GM12878 (cell line): ENCODE measurements at regions not wholly inside any gene's neighbourhood (a gene's known extent, or its start where the extent isn't known, plus 50 kb on each side); places are given as distances from the start of the nearest gene placed in this dataset.

Experiments used
- ATAC-seq: fragments of 200-7000 bp; cut with Tn5 transposase; 3 replicates; pipeline ENCODE4 v1.9.1; 2020; ENCODE audit warnings: mild to moderate bottlenecking, moderate library complexity
- BruUV-seq: library from RNA; stranded (reverse); fragments of 400-500 nt; replicated peaks from 2 replicates; lab custom pipeline; 2021; lab: Mats Ljungman, UMichigan
- CTCF ChIA-PET: fragments of 300-600 bp; sonication (Branson Sonifier 250); formaldehyde crosslinking; extraction: SDS; loops from one replicate; lab custom pipeline; 2021; ENCODE audit warnings: inconsistent platforms; lab: Yijun Ruan, JAX
- POLR2A ChIA-PET: fragments of 350-600 bp; formaldehyde crosslinking; extraction: SDS; loops from one replicate; lab custom pipeline; 2021; ENCODE audit warnings: inconsistent platforms; lab: Charles Lee
- RAD21 ChIA-PET: fragments of 300-600 bp; sonication (Branson Sonifier 250); formaldehyde crosslinking; loops from one replicate; lab custom pipeline; 2023; ENCODE audit warnings: antibody characterized with exemption; ENCODE audit not compliant: unreplicated experiment; lab: Charles Lee
- SMC1A ChIA-PET: fragments of 300-600 bp; sonication (Branson Sonifier 250); formaldehyde crosslinking; loops from one replicate; lab custom pipeline; 2023; ENCODE audit not compliant: unreplicated experiment, uncharacterized antibody; lab: Charles Lee
- DNase-seq: peaks from one replicate; pipeline ENCODE4 v3.0.0-alpha.2; 2011; ENCODE audit warnings: low read depth, low spot score
- FAIRE-seq: peaks from 3 replicates; lab custom pipeline; 2011; peaks lifted over from hg19 to GRCh38; lab: Jason Lieb, UNC
- H2AFZ ChIP-seq: 2 replicates; pipeline ENCODE4 v1.6.0; 2011; ENCODE audit warnings: low read depth, low read length, control low read depth; ENCODE audit not compliant: control insufficient read depth
- H3K27ac ChIP-seq: 2 replicates; pipeline ENCODE4 v1.5.1; 2011; ENCODE audit warnings: control low read depth; ENCODE audit not compliant: control insufficient read depth, insufficient read depth
- H3K27me3 ChIP-seq, 2 experiments: replicated peaks in 1 of 2; 2 replicates each; pipeline versions ENCODE4 v1.6.0 to v1.6.1; 2011; ENCODE audit warnings: low read length in 1 of 2; ENCODE audit not compliant: control insufficient read depth in 2 of 2, insufficient read depth in 2 of 2
- H3K36me3 ChIP-seq, 2 experiments: 2 replicates each; pipeline ENCODE4 v1.5.1; 2011; ENCODE audit warnings: low read length in 1 of 2; ENCODE audit not compliant: control insufficient read depth in 2 of 2, insufficient read depth in 2 of 2
- H3K4me1 ChIP-seq: 2 replicates; pipeline ENCODE4 v1.6.1; 2011; ENCODE audit warnings: mild to moderate bottlenecking, low read length, moderate library complexity, mixed read lengths; ENCODE audit not compliant: control insufficient read depth, insufficient read depth
- H3K4me2 ChIP-seq: 2 replicates; pipeline ENCODE4 v1.6.0; 2011; ENCODE audit warnings: control low read depth; ENCODE audit not compliant: control insufficient read depth, insufficient read depth
- H3K4me3 ChIP-seq: fragments of 200-600 bp; sonication (generic); 2 replicates; pipeline ENCODE4 v1.5.1; 2016
- H3K79me2 ChIP-seq: 2 replicates; pipeline ENCODE4 v1.6.0; 2011; ENCODE audit warnings: low read length; ENCODE audit not compliant: control insufficient read depth, insufficient read depth
- H3K9ac ChIP-seq: 2 replicates; pipeline ENCODE4 v1.8.0; 2011; ENCODE audit warnings: low read length, control low read depth, mixed read lengths; ENCODE audit not compliant: control insufficient read depth, insufficient read depth
- H3K9me3 ChIP-seq: replicated peaks from 3 replicates; pipeline ENCODE4 v1.5.1; 2011; ENCODE audit warnings: mild to moderate bottlenecking, low read length; ENCODE audit not compliant: control insufficient read depth, insufficient read depth
- H4K20me1 ChIP-seq: 2 replicates; pipeline ENCODE4 v1.6.0; 2011; ENCODE audit not compliant: control insufficient read depth, insufficient read depth
- BACH1 ChIP-seq: fragments of 450-650 bp; IDR thresholded peaks from 2 replicates; pipeline ENCODE4 v1.6.1; 2017; ENCODE audit warnings: mild to moderate bottlenecking, borderline replicate concordance
- CBFB ChIP-seq: IDR thresholded peaks from 2 replicates; pipeline ENCODE4 v1.6.1; 2016; ENCODE audit warnings: antibody characterized with exemption, low read depth
- CHD2 ChIP-seq: IDR thresholded peaks from 2 replicates; pipeline ENCODE4 v1.6.1; 2011; ENCODE audit warnings: low read depth, low read length, improper control_type of control experiment, borderline replicate concordance
- EED ChIP-seq: sonication (generic); IDR thresholded peaks from 2 replicates; pipeline ENCODE4 v1.6.1; 2016; ENCODE audit warnings: antibody characterized with exemption, low read depth
- EZH2 ChIP-seq: IDR thresholded peaks from 2 replicates; pipeline ENCODE4 v1.6.1; 2012; ENCODE audit warnings: low read depth, mild to moderate bottlenecking, control low read depth, inconsistent platforms, low read length, borderline replicate concordance; ENCODE audit not compliant: control insufficient read depth
- NR2C2 ChIP-seq: IDR thresholded peaks from 2 replicates; pipeline ENCODE4 v1.6.1; 2011; ENCODE audit warnings: borderline replicate concordance, low read depth; ENCODE audit not compliant: control insufficient read depth, insufficient read length
- POU2F2 ChIP-seq: IDR thresholded peaks from 3 replicates; pipeline ENCODE4 v1.6.1; 2011; ENCODE audit warnings: low read depth, mild to moderate bottlenecking, low read length, borderline replicate concordance
- ZNF217 ChIP-seq: fragments of 450-650 bp; IDR thresholded peaks from 2 replicates; pipeline ENCODE4 v1.6.1; 2017; ENCODE audit warnings: antibody characterized with exemption, mild to moderate bottlenecking
- WGBS: methylation state at CpG from one replicate; pipeline ENCODE4 v1.1.6; 2016; ENCODE audit warnings: low lambda C conversion rate; ENCODE audit not compliant: insufficient replicate concordance, insufficient coverage; ENCODE audit errors: missing lambda C conversion rate; 5-methylcytosine and 5-hydroxymethylcytosine counted together
- in situ Hi-C: fragments of 300-500 bp; cut with MboI; formaldehyde crosslinking; loops from 9 replicates; pipeline ENCODE4 v1.14.3; 2018; ENCODE audit warnings: mixed read lengths
- intact Hi-C: fragments of 100-400 bp; cut with micrococcal nuclease; formaldehyde crosslinking; loops from one replicate; pipeline ENCODE4 v1.14.2; 2022; ENCODE audit not compliant: unreplicated experiment
- TF ChIP-seq, protein P1 (sequence below): fragments of 450-650 bp; IDR thresholded peaks from 2 replicates; pipeline ENCODE4 v1.6.1; 2017; ENCODE audit warnings: mild to moderate bottlenecking, moderate library complexity

DNA sequence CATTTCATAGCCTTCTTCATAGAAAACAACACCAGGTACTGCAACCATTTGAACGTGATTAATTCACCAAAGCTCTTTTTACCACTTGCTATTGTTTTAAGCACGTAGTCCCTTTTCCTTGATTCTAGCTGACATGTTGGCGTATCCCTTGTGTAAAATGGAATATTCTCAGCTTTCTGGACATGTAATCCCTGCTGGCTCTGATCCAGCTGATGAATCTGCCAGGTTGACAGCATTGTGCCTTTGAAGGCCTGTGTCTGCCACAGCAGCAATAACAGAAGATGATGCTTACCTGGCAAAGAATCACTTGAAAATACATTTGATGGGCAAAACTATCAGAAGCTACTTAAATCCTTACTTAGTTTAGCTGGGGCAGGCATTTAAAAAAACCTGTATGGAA, 81.0 kb upstream of the CCDC150 start:
- BruUV-seq: no TSS peak
- TF ChIP-seq BACH1 (no peak), EZH2 (no peak), EED (no peak), POU2F2 (no peak), CHD2 (no peak), CBFB (no peak), ZNF217 (no peak), NR2C2 (no peak)
- TF ChIP-seq, protein P1, sequence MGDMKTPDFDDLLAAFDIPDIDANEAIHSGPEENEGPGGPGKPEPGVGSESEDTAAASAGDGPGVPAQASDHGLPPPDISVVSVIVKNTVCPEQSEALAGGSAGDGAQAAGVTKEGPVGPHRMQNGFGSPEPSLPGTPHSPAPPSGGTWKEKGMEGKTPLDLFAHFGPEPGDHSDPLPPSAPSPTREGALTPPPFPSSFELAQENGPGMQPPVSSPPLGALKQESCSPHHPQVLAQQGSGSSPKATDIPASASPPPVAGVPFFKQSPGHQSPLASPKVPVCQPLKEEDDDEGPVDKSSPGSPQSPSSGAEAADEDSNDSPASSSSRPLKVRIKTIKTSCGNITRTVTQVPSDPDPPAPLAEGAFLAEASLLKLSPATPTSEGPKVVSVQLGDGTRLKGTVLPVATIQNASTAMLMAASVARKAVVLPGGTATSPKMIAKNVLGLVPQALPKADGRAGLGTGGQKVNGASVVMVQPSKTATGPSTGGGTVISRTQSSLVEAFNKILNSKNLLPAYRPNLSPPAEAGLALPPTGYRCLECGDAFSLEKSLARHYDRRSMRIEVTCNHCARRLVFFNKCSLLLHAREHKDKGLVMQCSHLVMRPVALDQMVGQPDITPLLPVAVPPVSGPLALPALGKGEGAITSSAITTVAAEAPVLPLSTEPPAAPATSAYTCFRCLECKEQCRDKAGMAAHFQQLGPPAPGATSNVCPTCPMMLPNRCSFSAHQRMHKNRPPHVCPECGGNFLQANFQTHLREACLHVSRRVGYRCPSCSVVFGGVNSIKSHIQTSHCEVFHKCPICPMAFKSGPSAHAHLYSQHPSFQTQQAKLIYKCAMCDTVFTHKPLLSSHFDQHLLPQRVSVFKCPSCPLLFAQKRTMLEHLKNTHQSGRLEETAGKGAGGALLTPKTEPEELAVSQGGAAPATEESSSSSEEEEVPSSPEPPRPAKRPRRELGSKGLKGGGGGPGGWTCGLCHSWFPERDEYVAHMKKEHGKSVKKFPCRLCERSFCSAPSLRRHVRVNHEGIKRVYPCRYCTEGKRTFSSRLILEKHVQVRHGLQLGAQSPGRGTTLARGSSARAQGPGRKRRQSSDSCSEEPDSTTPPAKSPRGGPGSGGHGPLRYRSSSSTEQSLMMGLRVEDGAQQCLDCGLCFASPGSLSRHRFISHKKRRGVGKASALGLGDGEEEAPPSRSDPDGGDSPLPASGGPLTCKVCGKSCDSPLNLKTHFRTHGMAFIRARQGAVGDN: no peak
- ChIA-PET SMC1A (interaction anchor here (1.2 kb wide), 1 partner anchor 8 kb away, joined by 3 read pairs; no protein-coding TSS in a partner anchor), RAD21 (no interaction called here), CTCF (interaction anchor here (1.1 kb wide), 1 partner anchor 9 kb away, joined by 3 read pairs; no protein-coding TSS in a partner anchor), POLR2A (no interaction called here)
- Histone ChIP-seq H3K4me3 (no peak overlapping the region), H3K9me3 (peaks cover 3% of the 10 kb centered on the region; the same call in 1 of the 3 replicates), H3K9ac (no peak overlapping the region), H4K20me1 (no peaks in the 10 kb centered on the region), H3K4me1 (no peaks in the 10 kb centered on the region), H2AFZ (no peak overlapping the region), H3K27me3 (no peaks in the 10 kb centered on the region), H3K4me2 (no peak overlapping the region), H3K79me2 (no peaks in the 10 kb centered on the region), H3K36me3 (no peaks in the 10 kb centered on the region), H3K27ac (no peak overlapping the region)
- WGBS: 26% methylated on average over 3 of the region's 3 CpGs
- FAIRE-seq (no peak), ATAC-seq (no peak), DNase-seq (no peak)
- in situ Hi-C loops: no loop called here
- intact Hi-C loops: no loop called here
